ENCODE measurements at regions not wholly inside any gene's neighbourhood (a gene's known extent, or its start where the extent isn't known, plus 50 kb on each side); places are given as distances from the start of the nearest gene placed in this dataset.

DNA sequence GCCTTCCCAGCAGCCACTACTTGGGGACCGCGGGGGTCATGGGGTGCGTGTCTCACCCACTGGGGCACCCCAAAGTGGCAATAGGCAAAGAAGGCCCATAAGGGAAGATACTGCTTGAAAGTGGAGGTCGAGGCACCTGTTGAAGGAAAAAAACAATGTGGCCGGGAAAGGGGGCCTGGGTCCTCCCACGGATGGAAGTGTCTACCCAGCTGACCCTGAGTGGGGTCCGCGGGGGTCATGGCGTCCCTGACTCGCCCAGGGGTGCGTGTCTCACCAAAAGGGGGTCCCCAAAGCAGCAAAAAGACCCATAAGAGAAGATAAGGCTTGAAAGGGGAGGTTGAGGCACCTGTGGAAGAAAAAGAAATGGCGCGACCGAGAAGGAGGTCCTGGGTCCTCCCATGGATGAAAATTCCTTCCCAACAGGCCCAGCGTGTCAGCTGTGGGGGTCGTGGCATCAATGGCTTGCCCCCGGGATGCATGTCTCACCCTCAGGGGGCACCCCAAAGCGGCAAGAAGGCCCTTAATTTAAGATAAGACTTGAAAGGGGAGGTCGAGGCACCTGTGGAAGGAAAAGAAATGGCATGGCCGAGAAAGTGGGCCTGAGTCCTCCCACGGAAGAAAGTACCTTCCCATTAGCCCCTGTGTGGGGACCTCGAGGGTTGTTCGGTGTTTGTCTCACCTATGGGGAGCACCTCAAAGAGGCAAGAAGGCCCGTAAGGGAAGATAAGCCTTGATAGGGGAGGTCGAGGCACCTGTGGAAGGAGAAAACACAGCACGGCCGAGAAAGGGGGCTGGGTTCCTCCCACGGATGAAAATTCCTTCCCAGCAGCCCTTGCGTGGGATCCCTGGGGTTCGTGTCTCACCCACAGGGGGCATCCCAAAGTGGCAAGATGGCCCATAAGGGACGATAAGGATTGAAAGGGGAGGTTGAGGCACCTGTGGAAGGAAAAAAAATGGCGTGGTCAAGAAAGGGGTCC is 266.0 kb downstream of the ALG10 start:
- Mint-ChIP-seq H3K27ac (ENCODE audit: unreplicated experiment) (no peak overlapping the region), H3K9me3 (ENCODE audit: low read depth, unreplicated experiment) (peaks cover 26% of the 10 kb centered on the region), H3K36me3 (ENCODE audit: insufficient read depth, unreplicated experiment) (no peaks in the 10 kb centered on the region), H3K4me1 (ENCODE audit: low read depth, unreplicated experiment) (no peaks in the 10 kb centered on the region), H3K27me3 (ENCODE audit: unreplicated experiment) (no peaks in the 10 kb centered on the region), H3K4me3 (ENCODE audit: low read depth, unreplicated experiment) (no peak overlapping the region)
- BruUV-seq (replicated peaks) = no TSS peak
- TF ChIP-seq, protein P1, sequence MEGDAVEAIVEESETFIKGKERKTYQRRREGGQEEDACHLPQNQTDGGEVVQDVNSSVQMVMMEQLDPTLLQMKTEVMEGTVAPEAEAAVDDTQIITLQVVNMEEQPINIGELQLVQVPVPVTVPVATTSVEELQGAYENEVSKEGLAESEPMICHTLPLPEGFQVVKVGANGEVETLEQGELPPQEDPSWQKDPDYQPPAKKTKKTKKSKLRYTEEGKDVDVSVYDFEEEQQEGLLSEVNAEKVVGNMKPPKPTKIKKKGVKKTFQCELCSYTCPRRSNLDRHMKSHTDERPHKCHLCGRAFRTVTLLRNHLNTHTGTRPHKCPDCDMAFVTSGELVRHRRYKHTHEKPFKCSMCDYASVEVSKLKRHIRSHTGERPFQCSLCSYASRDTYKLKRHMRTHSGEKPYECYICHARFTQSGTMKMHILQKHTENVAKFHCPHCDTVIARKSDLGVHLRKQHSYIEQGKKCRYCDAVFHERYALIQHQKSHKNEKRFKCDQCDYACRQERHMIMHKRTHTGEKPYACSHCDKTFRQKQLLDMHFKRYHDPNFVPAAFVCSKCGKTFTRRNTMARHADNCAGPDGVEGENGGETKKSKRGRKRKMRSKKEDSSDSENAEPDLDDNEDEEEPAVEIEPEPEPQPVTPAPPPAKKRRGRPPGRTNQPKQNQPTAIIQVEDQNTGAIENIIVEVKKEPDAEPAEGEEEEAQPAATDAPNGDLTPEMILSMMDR (IDR thresholded peaks at IDR 0.05; ENCODE audit: unreplicated experiment) = no peak
- intact Hi-C loops (cut with micrococcal nuclease; ENCODE audit: unreplicated experiment) = no loop called here
- CTCF ChIA-PET = no interaction called here
- DNase-seq = no peak

DNA sequence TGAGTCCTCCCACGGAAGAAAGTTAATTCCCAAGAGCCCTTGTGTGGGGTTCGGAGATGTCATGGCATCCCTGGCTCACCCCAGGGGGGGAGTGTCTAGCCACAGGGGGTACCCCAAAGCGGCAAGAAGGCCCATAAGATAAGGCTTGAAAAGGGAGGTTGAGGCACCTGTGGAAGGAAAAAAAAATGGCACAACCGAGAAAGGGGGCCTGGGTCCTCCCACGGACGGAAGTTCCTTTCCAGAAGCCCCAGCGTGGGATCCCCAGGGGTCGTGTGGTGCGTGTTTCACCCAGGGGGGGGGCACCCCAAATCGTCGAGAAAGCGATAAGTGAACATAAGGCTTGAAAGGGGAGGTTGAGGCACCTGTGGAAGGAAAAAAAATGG is 266.7 kb downstream of the ALG10 start:
- H3K27me3 Mint-ChIP-seq (ENCODE audit: unreplicated experiment) = no peaks in the 10 kb centered on the region
- no peaks in the 10 kb centered on the region for H3K4me1 Mint-ChIP-seq (ENCODE audit: low read depth, unreplicated experiment)
- no TSS peak for BruUV-seq (replicated peaks)
- peaks cover 31% of the 10 kb centered on the region for H3K9me3 Mint-ChIP-seq (ENCODE audit: low read depth, unreplicated experiment)
- DNase-seq = no peak
- TF ChIP-seq, protein P1 (IDR thresholded peaks at IDR 0.05; ENCODE audit: unreplicated experiment) = no peak
- H3K4me3 Mint-ChIP-seq (ENCODE audit: low read depth, unreplicated experiment) = no peak overlapping the region
- no peak overlapping the region for H3K27ac Mint-ChIP-seq (ENCODE audit: unreplicated experiment)
- H3K36me3 Mint-ChIP-seq (ENCODE audit: insufficient read depth, unreplicated experiment) = peaks cover 6% of the 10 kb centered on the region
- CTCF ChIA-PET = no interaction called here
- intact Hi-C loops (cut with micrococcal nuclease; ENCODE audit: unreplicated experiment) = no loop called here

DNA sequence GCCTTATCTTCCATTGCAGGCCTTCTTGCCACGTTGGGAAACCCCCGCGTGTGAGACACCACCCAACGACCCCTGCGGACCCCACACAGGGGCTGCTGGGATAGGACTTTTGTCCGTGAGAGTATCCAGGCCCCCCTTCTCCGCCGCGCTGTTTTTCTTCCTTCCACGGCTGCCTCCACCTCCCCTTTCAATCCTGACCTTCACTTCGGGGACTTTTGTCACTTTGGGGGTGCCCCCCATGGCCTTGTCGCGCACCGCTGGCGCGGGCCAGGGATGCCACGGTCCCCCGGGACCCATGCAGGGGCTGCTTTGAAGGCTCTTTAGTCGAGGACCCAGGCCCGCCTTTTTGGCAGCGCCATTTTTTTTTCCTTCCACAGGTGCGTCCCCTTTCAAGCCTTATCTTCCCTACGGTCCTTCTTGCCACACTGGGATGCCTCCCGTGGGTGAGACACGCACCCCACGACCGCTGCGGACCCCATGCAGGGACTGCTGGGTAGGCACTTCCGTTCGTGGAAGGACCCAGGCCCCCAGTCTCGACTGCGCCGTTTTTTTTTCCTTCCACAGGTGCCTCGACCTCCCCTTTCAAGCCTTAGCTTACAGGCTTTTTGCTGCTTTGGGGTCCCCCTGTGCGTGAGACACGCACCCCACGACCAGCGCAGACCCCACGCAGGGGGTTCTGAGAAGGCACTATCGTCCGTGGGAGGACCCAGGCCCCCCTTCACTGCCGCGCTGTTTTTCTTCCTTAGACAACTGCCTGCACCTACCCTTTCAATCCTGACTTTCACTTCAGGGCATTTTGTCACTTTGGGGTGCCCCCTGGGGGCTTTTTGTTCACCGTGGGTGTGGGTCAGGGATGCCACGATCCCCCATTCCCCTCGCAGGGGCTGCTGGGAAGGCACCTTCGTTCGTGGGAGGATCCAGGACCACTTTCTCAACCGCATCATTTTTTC is 267.4 kb downstream of the ALG10 start:
- Mint-ChIP-seq H3K4me3 (ENCODE audit: low read depth, unreplicated experiment) (no peak overlapping the region), H3K27me3 (ENCODE audit: unreplicated experiment) (no peaks in the 10 kb centered on the region), H3K9me3 (ENCODE audit: low read depth, unreplicated experiment) (peaks cover 36% of the 10 kb centered on the region), H3K4me1 (ENCODE audit: low read depth, unreplicated experiment) (no peaks in the 10 kb centered on the region), H3K36me3 (ENCODE audit: insufficient read depth, unreplicated experiment) (peaks cover 6% of the 10 kb centered on the region), H3K27ac (ENCODE audit: unreplicated experiment) (no peak overlapping the region)
- TF ChIP-seq, protein P1 (IDR thresholded peaks at IDR 0.05; ENCODE audit: unreplicated experiment) = no peak
- intact Hi-C loops (cut with micrococcal nuclease; ENCODE audit: unreplicated experiment) = no loop called here
- CTCF ChIA-PET = no interaction called here
- DNase-seq = no peak
- BruUV-seq (replicated peaks) = no TSS peak

DNA sequence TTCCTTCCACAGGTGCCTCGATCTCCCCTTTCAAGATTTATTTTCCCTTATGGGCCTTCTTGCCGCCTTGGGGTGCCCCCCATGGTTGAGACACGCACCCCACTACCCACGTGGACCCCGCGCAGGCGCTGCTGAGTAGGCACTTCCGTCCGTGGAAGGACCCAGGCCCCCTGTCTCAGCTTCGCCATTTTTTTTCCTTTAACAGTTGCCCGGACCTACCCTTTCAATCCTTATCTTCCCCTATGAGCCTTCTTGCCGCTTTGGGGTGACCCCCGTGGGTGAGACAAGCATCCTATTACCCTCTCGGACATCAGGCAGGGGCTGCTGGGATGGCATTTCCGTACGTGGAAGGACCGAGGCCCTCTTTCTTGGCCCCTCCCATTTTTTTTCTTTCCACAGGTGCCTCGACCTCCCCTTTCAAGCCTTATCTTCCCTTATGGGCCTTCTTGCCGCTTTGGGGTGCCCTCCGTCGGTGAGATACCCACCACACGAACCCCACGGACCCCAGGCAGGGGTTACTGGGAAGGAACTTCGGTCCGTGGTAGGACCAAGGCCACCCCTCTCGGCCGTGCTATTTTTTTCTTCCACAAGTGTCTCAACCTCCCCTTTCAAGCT is 268.2 kb downstream of the ALG10 start:
- H3K27me3 Mint-ChIP-seq (ENCODE audit: unreplicated experiment) = no peaks in the 10 kb centered on the region
- CTCF ChIA-PET = no interaction called here
- TF ChIP-seq, protein P1 (IDR thresholded peaks at IDR 0.05; ENCODE audit: unreplicated experiment) = no peak
- H3K36me3 Mint-ChIP-seq (ENCODE audit: insufficient read depth, unreplicated experiment) = peaks cover 6% of the 10 kb centered on the region
- no peak for DNase-seq
- intact Hi-C loops (cut with micrococcal nuclease; ENCODE audit: unreplicated experiment) = no loop called here
- no peaks in the 10 kb centered on the region for H3K4me1 Mint-ChIP-seq (ENCODE audit: low read depth, unreplicated experiment)
- no peak overlapping the region for H3K27ac Mint-ChIP-seq (ENCODE audit: unreplicated experiment)
- BruUV-seq (replicated peaks) = no TSS peak
- peaks cover 40% of the 10 kb centered on the region for H3K9me3 Mint-ChIP-seq (ENCODE audit: low read depth, unreplicated experiment)
- H3K4me3 Mint-ChIP-seq (ENCODE audit: low read depth, unreplicated experiment) = no peak overlapping the region

Measured in Calu3 (cell line).